ENCODE measurements at regions not wholly inside any gene's neighbourhood (a gene's known extent, or its start where the extent isn't known, plus 50 kb on each side); places are given as distances from the start of the nearest gene placed in this dataset.

DNA sequence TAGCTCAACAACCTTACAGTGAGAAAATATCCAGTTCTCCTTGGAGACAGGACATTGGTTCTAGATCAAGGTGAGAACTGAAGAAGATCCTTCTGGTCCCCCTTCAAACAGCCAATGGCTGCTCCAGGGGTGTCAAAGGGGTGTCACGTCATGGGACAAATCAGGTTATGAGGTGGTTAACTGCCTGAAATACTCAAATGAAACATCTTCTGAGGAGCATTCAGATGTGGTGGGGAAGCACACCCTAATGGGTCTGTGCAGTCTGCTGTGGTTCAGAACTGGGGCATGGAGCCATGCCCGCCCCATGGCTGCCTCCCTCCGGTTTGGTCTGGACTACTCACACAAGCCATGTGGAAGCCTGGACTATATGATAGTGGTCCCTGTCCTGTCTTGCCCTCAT, 52.4 kb upstream of the PARP11 start:
- no peak overlapping the region for H3K4me3 Mint-ChIP-seq
- no peak overlapping the region for H3K27ac Mint-ChIP-seq
- peaks cover 24% of the 10 kb centered on the region for H3K27me3 Mint-ChIP-seq
- peaks cover 2% of the 10 kb centered on the region for H3K4me1 Mint-ChIP-seq
- POLR2A ChIA-PET, result no interaction called here
- no peaks in the 10 kb centered on the region for H3K36me3 Mint-ChIP-seq (ENCODE audit: low read depth)
- CTCF ChIA-PET, result no interaction called here
- no peak for ATAC-seq (ENCODE audit: low read depth)
- TF ChIP-seq, protein P1, sequence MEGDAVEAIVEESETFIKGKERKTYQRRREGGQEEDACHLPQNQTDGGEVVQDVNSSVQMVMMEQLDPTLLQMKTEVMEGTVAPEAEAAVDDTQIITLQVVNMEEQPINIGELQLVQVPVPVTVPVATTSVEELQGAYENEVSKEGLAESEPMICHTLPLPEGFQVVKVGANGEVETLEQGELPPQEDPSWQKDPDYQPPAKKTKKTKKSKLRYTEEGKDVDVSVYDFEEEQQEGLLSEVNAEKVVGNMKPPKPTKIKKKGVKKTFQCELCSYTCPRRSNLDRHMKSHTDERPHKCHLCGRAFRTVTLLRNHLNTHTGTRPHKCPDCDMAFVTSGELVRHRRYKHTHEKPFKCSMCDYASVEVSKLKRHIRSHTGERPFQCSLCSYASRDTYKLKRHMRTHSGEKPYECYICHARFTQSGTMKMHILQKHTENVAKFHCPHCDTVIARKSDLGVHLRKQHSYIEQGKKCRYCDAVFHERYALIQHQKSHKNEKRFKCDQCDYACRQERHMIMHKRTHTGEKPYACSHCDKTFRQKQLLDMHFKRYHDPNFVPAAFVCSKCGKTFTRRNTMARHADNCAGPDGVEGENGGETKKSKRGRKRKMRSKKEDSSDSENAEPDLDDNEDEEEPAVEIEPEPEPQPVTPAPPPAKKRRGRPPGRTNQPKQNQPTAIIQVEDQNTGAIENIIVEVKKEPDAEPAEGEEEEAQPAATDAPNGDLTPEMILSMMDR (IDR thresholded peaks at IDR 0.05), result no peak
- H3K9me3 Mint-ChIP-seq, result no peaks in the 10 kb centered on the region
- DNase-seq, result no peak
- intact Hi-C loops (cut with micrococcal nuclease), result no loop called here

DNA sequence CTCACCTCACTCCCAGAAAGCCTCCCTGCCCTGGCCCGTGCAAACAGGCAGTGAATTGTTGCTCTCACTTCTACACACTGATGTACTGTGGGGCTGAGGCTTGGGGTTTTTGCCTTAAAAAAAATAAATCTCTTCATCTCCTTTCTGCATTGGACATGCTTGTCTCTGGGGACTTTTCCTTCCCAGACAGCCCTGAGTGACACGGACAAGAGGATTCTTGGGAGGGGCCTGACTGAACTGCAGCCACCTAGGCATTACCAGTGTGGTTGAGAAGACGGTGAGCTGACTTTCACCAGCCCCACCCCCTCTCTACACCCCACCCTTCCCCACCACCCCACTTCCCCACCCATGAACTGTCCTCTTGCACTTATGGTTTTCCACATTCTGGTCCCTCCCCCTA, 51.6 kb upstream of the PARP11 start:
- POLR2A ChIA-PET, result no interaction called here
- intact Hi-C loops (cut with micrococcal nuclease), result no loop called here
- CTCF ChIA-PET, result no interaction called here

DNA sequence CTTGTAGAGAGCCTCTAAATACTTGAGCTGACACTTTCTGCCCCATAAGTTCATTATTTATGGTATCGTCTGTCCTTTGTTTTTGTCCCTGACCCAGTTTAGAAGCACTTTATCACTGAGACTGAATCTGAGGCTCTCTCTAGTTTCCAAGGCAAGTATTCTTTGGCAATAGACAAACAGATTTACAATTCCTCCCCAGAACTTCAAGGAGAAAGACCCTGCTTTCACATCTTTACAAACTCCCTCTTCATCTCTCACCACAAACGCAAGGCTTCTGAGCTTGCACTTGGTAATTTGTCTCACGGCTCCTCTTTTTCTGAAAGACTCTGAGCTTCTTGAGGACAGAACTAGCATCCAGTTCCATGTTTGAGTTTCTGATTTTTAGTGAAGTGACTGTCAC, 49.8 kb upstream of the PARP11 start:
- intact Hi-C loops (cut with micrococcal nuclease), result no loop called here
- POLR2A ChIA-PET, result no interaction called here
- Mint-ChIP-seq H3K4me3 (no peak overlapping the region), H3K9me3 (no peaks in the 10 kb centered on the region), H3K36me3 (ENCODE audit: low read depth) (no peaks in the 10 kb centered on the region), H3K27ac (no peak overlapping the region), H3K27me3 (peaks cover 10% of the 10 kb centered on the region), H3K4me1 (no peaks in the 10 kb centered on the region)
- ATAC-seq (ENCODE audit: low read depth) (no peak), DNase-seq (no peak)
- CTCF ChIA-PET, result no interaction called here
- TF ChIP-seq, protein P1 (IDR thresholded peaks at IDR 0.05), result no peak

More for the DNA sequence above, 51.6 kb upstream of the PARP11 start:
- ATAC-seq (ENCODE audit: low read depth) (no peak), DNase-seq (no peak)
- peaks cover 19% of the 10 kb centered on the region for H3K27me3 Mint-ChIP-seq
- H3K4me1 Mint-ChIP-seq, result peaks cover 2% of the 10 kb centered on the region
- no peaks in the 10 kb centered on the region for H3K9me3 Mint-ChIP-seq
- TF ChIP-seq, protein P1 (IDR thresholded peaks at IDR 0.05), result no peak
- no peak overlapping the region for H3K27ac Mint-ChIP-seq
- H3K36me3 Mint-ChIP-seq (ENCODE audit: low read depth), result no peaks in the 10 kb centered on the region
- H3K4me3 Mint-ChIP-seq, result no peak overlapping the region

All from activated B cell treated with CpG ODN at 0.5 μM for 24 hours (primary cell).